Coronary artery (tissue), 2 donors: ENCODE measurements at regions not wholly inside any gene's neighbourhood (a gene's known extent, or its start where the extent isn't known, plus 50 kb on each side); places are given as distances from the start of the nearest gene placed in this dataset.
"Not testable (repeated sequence)": the region's sequence is repeated elsewhere in the genome, so short reads cannot be mapped to it uniquely, and the experiment has no call there.

Experiments used
- DNase-seq: peaks from one replicate; pipeline ENCODE4 v3.0.0-alpha.2; 2017; ENCODE audit warnings: low spot score
- H3K27ac ChIP-seq, 2 donors: fragments of 200-600 bp; sonication (generic); one replicate each; pipeline ENCODE4 v1.5.1; 2016 to 2019
- H3K4me3 ChIP-seq: fragments of 200-600 bp; sonication (generic); 2 replicates; pipeline ENCODE4 v1.5.1; 2016; ENCODE audit warnings: mild to moderate bottlenecking, moderate library complexity
- TF ChIP-seq, protein P1 (sequence below): fragments of 200-600 bp; sonication (generic); IDR thresholded peaks from one replicate; pipeline ENCODE4 v1.5.1; 2019; ENCODE audit warnings: antibody characterized with exemption

DNA sequence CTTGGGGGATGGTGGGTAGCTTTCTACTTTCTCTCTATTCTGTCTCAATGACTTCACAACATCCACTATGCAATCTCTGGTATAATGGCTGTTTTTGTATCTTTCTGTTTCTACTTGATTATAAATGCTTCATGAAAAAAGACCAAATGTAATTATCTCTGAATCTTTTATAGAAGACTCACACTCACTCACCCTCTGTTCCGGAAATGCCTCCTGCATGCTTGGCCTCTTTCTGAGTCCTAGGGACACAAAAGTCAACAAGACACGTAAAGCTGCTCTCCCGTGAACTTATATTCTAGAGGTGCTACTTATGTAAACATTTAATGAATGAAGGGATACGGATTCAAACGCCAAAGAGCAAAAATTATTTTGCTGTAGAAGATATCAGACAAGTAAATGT, 502.2 kb upstream of the SOX11 start:
- H3K4me3 ChIP-seq = no peak overlapping the region
- DNase-seq = no peak
- no peak overlapping the region for H3K27ac ChIP-seq
- TF ChIP-seq, protein P1, sequence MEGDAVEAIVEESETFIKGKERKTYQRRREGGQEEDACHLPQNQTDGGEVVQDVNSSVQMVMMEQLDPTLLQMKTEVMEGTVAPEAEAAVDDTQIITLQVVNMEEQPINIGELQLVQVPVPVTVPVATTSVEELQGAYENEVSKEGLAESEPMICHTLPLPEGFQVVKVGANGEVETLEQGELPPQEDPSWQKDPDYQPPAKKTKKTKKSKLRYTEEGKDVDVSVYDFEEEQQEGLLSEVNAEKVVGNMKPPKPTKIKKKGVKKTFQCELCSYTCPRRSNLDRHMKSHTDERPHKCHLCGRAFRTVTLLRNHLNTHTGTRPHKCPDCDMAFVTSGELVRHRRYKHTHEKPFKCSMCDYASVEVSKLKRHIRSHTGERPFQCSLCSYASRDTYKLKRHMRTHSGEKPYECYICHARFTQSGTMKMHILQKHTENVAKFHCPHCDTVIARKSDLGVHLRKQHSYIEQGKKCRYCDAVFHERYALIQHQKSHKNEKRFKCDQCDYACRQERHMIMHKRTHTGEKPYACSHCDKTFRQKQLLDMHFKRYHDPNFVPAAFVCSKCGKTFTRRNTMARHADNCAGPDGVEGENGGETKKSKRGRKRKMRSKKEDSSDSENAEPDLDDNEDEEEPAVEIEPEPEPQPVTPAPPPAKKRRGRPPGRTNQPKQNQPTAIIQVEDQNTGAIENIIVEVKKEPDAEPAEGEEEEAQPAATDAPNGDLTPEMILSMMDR = no peak

DNA sequence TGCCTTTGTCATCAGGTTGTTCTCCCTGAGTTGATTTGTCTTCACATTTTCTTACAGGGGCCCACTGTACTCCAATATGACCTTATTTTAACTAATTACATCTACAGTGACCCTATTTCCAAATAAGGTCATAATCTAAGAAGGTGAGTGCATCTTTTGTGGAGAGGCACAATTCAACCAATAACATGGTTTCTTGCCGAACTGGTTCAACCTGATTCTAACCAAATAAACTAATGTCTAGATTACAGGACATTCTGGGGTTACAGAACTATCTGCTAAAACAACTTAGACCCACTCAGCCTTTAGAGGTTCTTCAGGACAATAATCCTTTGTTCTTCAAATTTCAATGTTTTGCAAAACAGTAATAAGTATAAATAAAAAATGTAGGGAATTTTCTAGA, 496.5 kb upstream of the SOX11 start:
- H3K27ac ChIP-seq = no peak overlapping the region
- TF ChIP-seq, protein P1 = no peak
- no peak for DNase-seq
- H3K4me3 ChIP-seq = no peak overlapping the region

DNA sequence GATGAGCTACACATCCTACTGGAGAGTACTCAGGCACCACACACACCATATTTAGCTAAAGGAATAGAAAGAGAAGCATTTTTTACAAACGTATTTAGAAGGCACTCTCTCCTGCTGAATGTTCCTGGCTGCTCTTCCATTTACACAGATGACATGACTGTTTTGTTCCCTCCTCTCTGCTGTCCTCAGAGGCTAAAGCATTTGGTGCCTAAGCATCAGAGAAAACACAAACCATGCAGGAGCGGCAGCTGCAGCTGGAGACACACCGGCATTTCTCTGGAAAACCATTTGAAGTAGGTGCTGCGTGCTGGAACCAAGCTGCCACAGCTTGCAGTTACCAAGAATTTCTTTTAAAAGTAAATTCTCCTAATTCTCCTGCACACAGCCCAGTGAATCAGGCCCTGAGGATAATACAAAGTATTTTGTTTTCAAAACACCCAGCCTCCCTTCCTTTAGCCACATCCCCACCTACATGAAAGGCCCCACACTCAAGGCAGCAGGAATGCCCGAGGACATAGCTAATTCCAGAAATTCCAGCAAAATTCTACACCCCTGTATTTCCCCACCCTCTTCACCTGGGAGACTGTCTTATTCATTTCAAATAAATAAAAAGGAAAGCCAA, 488.9 kb upstream of the SOX11 start:
- DNase-seq = no peak
- TF ChIP-seq, protein P1 = no peak
- Histone ChIP-seq H3K4me3 (no peak overlapping the region), H3K27ac (no peak overlapping the region)

DNA sequence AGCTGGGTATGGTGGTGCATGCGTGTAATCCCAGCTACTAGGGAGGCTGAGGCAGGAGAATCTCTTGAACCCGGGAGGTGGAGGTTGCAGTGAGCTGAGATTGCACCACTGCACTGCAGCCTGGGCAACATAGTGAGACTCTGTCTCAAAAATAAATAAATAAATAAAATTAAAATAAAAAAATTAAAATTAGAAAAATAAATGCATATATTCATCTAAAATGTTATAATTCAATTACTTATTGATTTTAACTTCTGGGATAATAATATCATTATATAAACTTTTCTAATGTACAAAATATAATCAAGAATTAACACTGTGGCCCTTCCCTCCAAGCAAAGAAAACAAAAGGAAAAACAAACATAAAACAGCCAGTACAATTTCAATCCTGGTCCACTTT, 485.4 kb upstream of the SOX11 start:
- not testable (repeated sequence) for DNase-seq, H3K27ac ChIP-seq, H3K4me3 ChIP-seq

DNA sequence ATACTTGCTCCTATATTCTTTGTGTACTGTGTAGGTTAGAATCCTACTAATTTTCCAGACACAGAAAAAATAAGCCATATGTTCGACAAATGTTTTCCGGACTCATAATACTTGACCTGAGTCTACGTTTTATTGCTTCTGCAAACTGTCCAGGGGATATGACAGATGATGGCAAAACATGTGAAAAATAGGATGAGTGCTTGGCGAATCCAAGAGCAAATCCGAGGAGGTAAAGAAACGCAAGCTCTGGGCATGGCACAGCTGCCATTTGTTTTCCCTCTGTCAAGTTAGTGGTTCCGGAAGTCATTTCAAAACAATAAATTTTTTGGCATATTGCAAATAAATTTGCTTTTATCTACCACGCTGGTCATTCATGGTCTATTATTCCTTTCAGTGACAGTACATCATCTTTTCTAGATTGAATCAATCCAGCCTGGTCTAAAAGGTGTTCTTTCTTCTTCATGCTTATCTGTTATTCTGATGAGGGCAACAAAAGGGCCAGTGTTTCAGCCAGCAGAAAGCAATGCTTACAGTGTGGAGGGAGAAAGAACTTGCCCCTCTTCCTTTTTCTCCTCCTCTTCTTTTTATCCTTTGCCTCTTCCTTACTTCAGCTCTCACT, 476.1 kb upstream of the SOX11 start:
- no peak overlapping the region for H3K27ac ChIP-seq
- DNase-seq = no peak
- H3K4me3 ChIP-seq = no peak overlapping the region
- TF ChIP-seq, protein P1 = no peak

DNA sequence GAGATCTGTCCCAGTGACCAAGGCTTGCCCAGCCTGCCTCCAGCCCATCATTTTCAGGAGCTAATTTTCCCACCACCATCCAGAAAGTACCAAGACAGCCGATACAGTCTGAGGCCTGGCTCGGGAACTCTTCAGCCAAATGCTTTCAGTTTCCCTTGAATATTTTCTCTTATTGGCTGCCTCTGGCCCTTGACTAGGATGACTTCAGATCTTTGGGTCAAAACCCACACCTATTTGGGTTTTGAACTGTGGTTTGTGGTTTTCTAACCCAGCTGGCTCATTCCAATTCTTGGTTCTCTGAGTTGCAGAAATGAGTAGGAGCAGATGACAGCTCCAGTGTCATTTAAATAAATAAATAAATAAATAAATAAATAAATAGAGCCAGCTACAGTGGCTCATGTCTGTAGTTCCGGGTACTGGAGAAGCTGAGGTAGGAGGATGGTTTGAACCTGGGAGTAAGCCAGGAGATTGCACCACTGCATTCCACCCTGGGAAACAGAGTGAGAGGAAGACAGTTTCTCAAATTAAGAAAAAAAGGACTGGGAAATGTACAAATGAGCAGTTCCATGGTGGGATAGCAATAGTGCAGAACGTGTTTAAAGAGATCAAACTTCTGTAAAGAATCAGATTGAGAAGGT, 465.0 kb upstream of the SOX11 start:
- Histone ChIP-seq H3K4me3 (no peak overlapping the region), H3K27ac (no peak overlapping the region)
- DNase-seq = no peak
- TF ChIP-seq, protein P1 = no peak

DNA sequence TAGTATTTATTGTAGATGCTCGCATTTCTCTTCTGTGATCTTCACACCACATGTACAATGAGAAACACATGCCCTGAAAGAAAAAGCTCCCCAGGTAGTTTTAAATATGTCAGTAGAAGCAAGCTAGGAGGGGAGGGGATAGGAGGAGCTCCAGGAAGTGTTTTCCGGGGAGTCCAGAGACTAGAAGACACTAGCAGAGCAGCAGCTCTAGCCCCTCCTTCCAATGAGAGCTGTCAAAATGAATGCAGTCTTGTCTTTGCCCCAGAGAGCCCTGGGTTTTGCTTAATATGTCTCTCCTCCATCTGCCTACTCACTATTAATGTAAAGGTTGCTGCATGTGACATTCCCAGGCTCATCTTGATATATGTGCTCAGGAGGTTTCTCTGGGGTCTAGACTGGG, 462.6 kb upstream of the SOX11 start:
- TF ChIP-seq, protein P1 = no peak
- H3K4me3 ChIP-seq = no peak overlapping the region
- DNase-seq = no peak
- no peak overlapping the region for H3K27ac ChIP-seq
